Keratinocyte (primary cell): ENCODE measurements at regions not wholly inside any gene's neighbourhood (a gene's known extent, or its start where the extent isn't known, plus 50 kb on each side); places are given as distances from the start of the nearest gene placed in this dataset.

ENCODE experiments used
- DNase-seq: peaks from one replicate; pipeline ENCODE4 v3.0.0-alpha.2; 2011; ENCODE audit warnings: low read depth, missing footprints, low spot score
- FAIRE-seq: peaks from 2 replicates; lab custom pipeline; 2011; peaks lifted over from hg19 to GRCh38; lab: Jason Lieb, UNC
- H2AFZ ChIP-seq: 2 replicates; pipeline ENCODE4 v1.6.0; 2012; ENCODE audit warnings: low read length, control low read depth, inconsistent platforms; ENCODE audit not compliant: control insufficient read depth
- H3K27ac ChIP-seq: 2 replicates; pipeline ENCODE4 v1.5.1; 2011; ENCODE audit warnings: low read length; ENCODE audit not compliant: control insufficient read depth, insufficient read depth
- H3K27me3 ChIP-seq: 3 replicates; pipeline ENCODE4 v1.6.0; 2011; ENCODE audit warnings: low read length; ENCODE audit not compliant: control insufficient read depth, insufficient read depth; ENCODE audit errors: extremely low read depth
- H3K36me3 ChIP-seq, 2 experiments: 2 replicates in 1 of 2; 3 replicates in 1 of 2; pipeline ENCODE4 v1.5.1; 2011; ENCODE audit warnings: low read length in 2 of 2, mild to moderate bottlenecking in 1 of 2; ENCODE audit not compliant: control insufficient read depth in 2 of 2, insufficient read depth in 2 of 2; ENCODE audit errors: extremely low read depth in 1 of 2
- H3K4me1 ChIP-seq: 3 replicates; pipeline ENCODE4 v1.5.1; 2011; ENCODE audit warnings: low read length; ENCODE audit not compliant: control insufficient read depth, insufficient read depth; ENCODE audit errors: extremely low read depth
- H3K4me2 ChIP-seq: 3 replicates; pipeline ENCODE4 v1.6.0; 2011; ENCODE audit warnings: low read depth, low read length; ENCODE audit not compliant: control insufficient read depth, insufficient read depth; ENCODE audit errors: extremely low read depth
- H3K4me3 ChIP-seq, 3 experiments: fragments of 200-600 bp in 1 of 3; sonication (generic) in 1 of 3; 2 replicates in 2 of 3; 3 replicates in 1 of 3; pipeline ENCODE4 v1.5.1; 2011 to 2016; ENCODE audit warnings: low read length in 3 of 3, mild to moderate bottlenecking in 3 of 3, control low read depth in 2 of 3, inconsistent platforms in 1 of 3, low read depth in 1 of 3, mixed read lengths in 1 of 3, mixed run types in 1 of 3, moderate library complexity in 1 of 3; ENCODE audit not compliant: control insufficient read depth in 2 of 3, insufficient read depth in 2 of 3; ENCODE audit errors: extremely low read depth in 1 of 3
- H3K79me2 ChIP-seq: 2 replicates; pipeline ENCODE4 v1.6.0; 2012; ENCODE audit warnings: low read length; ENCODE audit not compliant: control insufficient read depth, insufficient read depth
- H3K9ac ChIP-seq: 3 replicates; pipeline ENCODE4 v1.6.0; 2011; ENCODE audit warnings: low read length; ENCODE audit not compliant: control insufficient read depth, insufficient read depth; ENCODE audit errors: extremely low read depth
- H3K9me1 ChIP-seq: 3 replicates; pipeline ENCODE4 v1.6.0; 2011; ENCODE audit warnings: low read length; ENCODE audit not compliant: control insufficient read depth, insufficient read depth; ENCODE audit errors: extremely low read depth
- H3K9me3 ChIP-seq: 2 replicates; pipeline ENCODE4 v1.5.1; 2012; ENCODE audit warnings: low read depth, low read length; ENCODE audit not compliant: control insufficient read depth
- H4K20me1 ChIP-seq: 3 replicates; pipeline ENCODE4 v1.6.0; 2011; ENCODE audit warnings: low read length; ENCODE audit not compliant: control insufficient read depth, insufficient read depth; ENCODE audit errors: extremely low read depth
- CTCF ChIP-seq, 3 experiments: IDR thresholded peaks in 1 of 3; conservative IDR thresholded peaks in 1 of 3; optimal IDR thresholded peaks in 1 of 3; 2 replicates in 2 of 3; 3 replicates in 1 of 3; pipeline versions ENCODE3 to v1.5.1; 2011; ENCODE audit warnings: low read length in 3 of 3, mild to moderate bottlenecking in 3 of 3, moderate library complexity in 2 of 3, control low read depth in 1 of 3, inconsistent platforms in 1 of 3; ENCODE audit not compliant: insufficient read depth in 2 of 3; ENCODE audit errors: extremely low read depth in 1 of 3
- EZH2 ChIP-seq: IDR thresholded peaks from one replicate; pipeline ENCODE4 v1.6.1; 2012; ENCODE audit warnings: inconsistent platforms, mild to moderate bottlenecking, low read length, moderate library complexity
- dilution Hi-C: fragments of 300-500 bp; cut with MboI; formaldehyde crosslinking; loops from one replicate; pipeline ENCODE4 v1.7.0; 2020; ENCODE audit warnings: low sequenced_read_pairs; ENCODE audit not compliant: extremely low pct_ligation_motif_present

DNA sequence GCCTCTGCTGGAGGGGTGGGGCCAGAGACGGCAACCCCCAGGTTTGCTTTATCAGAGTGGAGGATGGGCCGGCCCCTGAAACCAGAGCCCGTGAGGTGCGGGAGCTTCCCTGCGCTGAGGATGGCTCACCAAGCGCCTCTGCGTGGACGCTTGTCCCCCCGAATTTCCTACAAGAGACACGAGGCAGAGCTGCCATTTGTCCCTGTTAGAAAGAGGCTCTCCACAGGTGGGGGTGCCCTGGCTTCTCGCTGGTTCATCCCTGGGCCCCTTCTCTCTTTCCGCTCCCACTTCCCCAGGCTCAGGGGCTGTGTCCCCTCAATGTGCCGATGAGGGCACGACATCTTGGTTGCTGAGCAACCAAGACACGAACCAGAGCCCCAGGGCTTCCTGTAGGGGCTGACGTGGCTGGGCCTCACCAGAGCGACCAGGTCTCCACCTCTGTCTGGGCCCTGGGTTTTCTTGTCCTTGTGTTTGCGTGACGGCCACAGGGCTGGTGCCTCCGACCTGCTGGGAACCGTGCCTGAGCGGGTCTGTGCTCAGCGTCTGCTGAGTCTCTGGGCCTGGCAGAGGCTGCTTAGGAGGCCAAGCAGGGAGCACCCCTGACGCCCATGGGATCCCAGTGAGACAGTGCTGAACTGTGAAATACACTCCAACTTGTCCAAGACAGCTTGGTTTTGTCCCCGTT is 119.6 kb upstream of the COL5A1 start:
- no peaks in the 10 kb centered on the region for H4K20me1 ChIP-seq
- FAIRE-seq (no peak), DNase-seq (no peak)
- H2AFZ ChIP-seq: no peak overlapping the region
- no peaks in the 10 kb centered on the region for H3K4me1 ChIP-seq
- no peaks in the 10 kb centered on the region for H3K9me1 ChIP-seq
- H3K79me2 ChIP-seq: no peaks in the 10 kb centered on the region
- H3K27ac ChIP-seq: no peak overlapping the region
- H3K9ac ChIP-seq: no peak overlapping the region
- H3K36me3 ChIP-seq: no peaks in the 10 kb centered on the region
- TF ChIP-seq CTCF (optimal IDR thresholded peaks at IDR 0.05 in 1 of 3, IDR thresholded peaks at IDR 0.05 in 1 of 3, conservative IDR thresholded peaks at IDR 0.05 in 1 of 3; ENCODE audit: extremely low read depth in 1 of 3, insufficient read depth in 2 of 3, low read length in 3 of 3) (no peak), EZH2 (no peak)
- peaks cover 1% of the 10 kb centered on the region for H3K9me3 ChIP-seq
- no peak overlapping the region for H3K4me3 ChIP-seq
- no peak overlapping the region for H3K4me2 ChIP-seq
- peaks cover 11% of the 10 kb centered on the region for H3K27me3 ChIP-seq
- dilution Hi-C loops: no loop called here

GRCh38 chr9:134522502-134522848 is 119.1 kb upstream of the COL5A1 start:
- TF ChIP-seq CTCF (optimal IDR thresholded peaks at IDR 0.05 in 1 of 3, IDR thresholded peaks at IDR 0.05 in 1 of 3, conservative IDR thresholded peaks at IDR 0.05 in 1 of 3; ENCODE audit: extremely low read depth in 1 of 3, insufficient read depth in 2 of 3, low read length in 3 of 3) (no peak), EZH2 (no peak)
- Histone ChIP-seq H3K9me3 (peaks cover 1% of the 10 kb centered on the region), H3K9me1 (no peaks in the 10 kb centered on the region), H3K36me3 (no peaks in the 10 kb centered on the region), H3K9ac (no peak overlapping the region), H4K20me1 (no peaks in the 10 kb centered on the region), H2AFZ (no peak overlapping the region), H3K27me3 (peaks cover 11% of the 10 kb centered on the region), H3K4me1 (no peaks in the 10 kb centered on the region), H3K79me2 (no peaks in the 10 kb centered on the region), H3K27ac (no peak overlapping the region), H3K4me2 (no peak overlapping the region), H3K4me3 (no peak overlapping the region)
- DNase-seq: no peak
- dilution Hi-C loops: no loop called here
- no peak for FAIRE-seq
